ENCODE measurements at regions not wholly inside any gene's neighbourhood (a gene's known extent, or its start where the extent isn't known, plus 50 kb on each side); places are given as distances from the start of the nearest gene placed in this dataset.

DNA sequence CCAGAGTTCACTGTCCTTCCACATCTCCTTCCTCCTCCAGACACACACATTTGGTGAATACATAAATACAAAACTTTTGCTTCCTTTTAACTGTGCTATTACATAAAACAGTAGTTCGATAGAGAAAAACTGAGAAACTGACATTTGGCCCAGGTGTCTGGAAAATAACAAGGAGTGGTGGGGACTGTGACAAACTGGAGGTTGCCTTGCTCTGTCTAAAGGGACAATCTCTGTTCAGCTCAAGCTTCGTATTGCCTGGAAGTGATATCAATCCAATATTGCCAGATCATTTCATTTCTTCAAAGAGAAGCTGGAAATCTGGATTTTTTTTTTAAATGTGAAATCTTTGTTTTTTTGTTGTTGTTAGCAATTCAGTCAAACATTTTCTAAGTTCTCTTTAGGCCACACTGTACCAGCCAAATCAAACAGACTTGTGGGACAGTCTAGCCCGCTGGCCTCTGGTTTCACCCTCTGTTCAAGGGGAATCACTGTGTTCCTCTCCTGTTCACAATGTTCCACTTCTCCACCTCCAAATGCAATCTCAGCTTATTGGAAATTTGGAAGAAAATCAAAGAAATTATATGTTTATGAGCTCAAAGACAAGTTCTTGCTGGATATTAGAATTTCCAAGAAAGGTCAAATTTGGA, 612.5 kb downstream of the KIF4B start:
- TF ChIP-seq, protein P1, sequence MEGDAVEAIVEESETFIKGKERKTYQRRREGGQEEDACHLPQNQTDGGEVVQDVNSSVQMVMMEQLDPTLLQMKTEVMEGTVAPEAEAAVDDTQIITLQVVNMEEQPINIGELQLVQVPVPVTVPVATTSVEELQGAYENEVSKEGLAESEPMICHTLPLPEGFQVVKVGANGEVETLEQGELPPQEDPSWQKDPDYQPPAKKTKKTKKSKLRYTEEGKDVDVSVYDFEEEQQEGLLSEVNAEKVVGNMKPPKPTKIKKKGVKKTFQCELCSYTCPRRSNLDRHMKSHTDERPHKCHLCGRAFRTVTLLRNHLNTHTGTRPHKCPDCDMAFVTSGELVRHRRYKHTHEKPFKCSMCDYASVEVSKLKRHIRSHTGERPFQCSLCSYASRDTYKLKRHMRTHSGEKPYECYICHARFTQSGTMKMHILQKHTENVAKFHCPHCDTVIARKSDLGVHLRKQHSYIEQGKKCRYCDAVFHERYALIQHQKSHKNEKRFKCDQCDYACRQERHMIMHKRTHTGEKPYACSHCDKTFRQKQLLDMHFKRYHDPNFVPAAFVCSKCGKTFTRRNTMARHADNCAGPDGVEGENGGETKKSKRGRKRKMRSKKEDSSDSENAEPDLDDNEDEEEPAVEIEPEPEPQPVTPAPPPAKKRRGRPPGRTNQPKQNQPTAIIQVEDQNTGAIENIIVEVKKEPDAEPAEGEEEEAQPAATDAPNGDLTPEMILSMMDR (IDR thresholded peaks at IDR 0.05; ENCODE audit: insufficient read depth, low read length, poor library complexity, severe bottlenecking), result no peak
- TF ChIP-seq EZH2phosphoT487 (conservative IDR thresholded peaks at IDR 0.05; ENCODE audit: low read length), result no peak
